GM12878 (cell line): ENCODE measurements at regions not wholly inside any gene's neighbourhood (a gene's known extent, or its start where the extent isn't known, plus 50 kb on each side); places are given as distances from the start of the nearest gene placed in this dataset.

Experiments
- CEBPB ChIP-seq, 2 experiments: fragments of 150-350 bp in 1 of 2; IDR thresholded peaks; 2 replicates each; pipeline ENCODE4 v1.6.1; 2012 to 2014; ENCODE audit warnings: low read depth in 2 of 2, low read length in 2 of 2, borderline replicate concordance in 1 of 2, inconsistent platforms in 1 of 2
- CHD4 ChIP-seq: fragments of 200-600 bp; sonication (generic); IDR thresholded peaks from 2 replicates; pipeline ENCODE4 v1.6.1; 2016; ENCODE audit warnings: mild to moderate bottlenecking
- CTCF ChIP-seq, 3 experiments: IDR thresholded peaks in 2 of 3; conservative IDR thresholded peaks in 1 of 3; 2 replicates each; pipeline ENCODE4 v1.5.1; 2011; ENCODE audit warnings: low read depth in 3 of 3, low read length in 3 of 3, mild to moderate bottlenecking in 3 of 3, control low read depth in 2 of 3, moderate library complexity in 2 of 3, inconsistent platforms in 1 of 3, mixed read lengths in 1 of 3; ENCODE audit not compliant: control insufficient read depth in 2 of 3, insufficient read depth in 1 of 3; ENCODE audit errors: extremely low read depth in 1 of 3
- EZH2 ChIP-seq: IDR thresholded peaks from 2 replicates; pipeline ENCODE4 v1.6.1; 2012; ENCODE audit warnings: low read depth, mild to moderate bottlenecking, control low read depth, inconsistent platforms, low read length, borderline replicate concordance; ENCODE audit not compliant: control insufficient read depth
- FOS ChIP-seq: IDR thresholded peaks from 3 replicates; pipeline ENCODE4 v1.6.1; 2011; ENCODE audit warnings: borderline replicate concordance; ENCODE audit not compliant: insufficient read length; ENCODE audit errors: extremely low read depth
- KDM1A ChIP-seq: fragments of 200-600 bp; sonication (generic); IDR thresholded peaks from 2 replicates; pipeline ENCODE4 v1.6.1; 2016; ENCODE audit warnings: borderline replicate concordance
- LARP7 ChIP-seq: fragments of 450-650 bp; IDR thresholded peaks from 2 replicates; pipeline ENCODE4 v1.6.1; 2017; ENCODE audit warnings: mild to moderate bottlenecking
- RBBP5 ChIP-seq: fragments of 200-600 bp; sonication (generic); conservative IDR thresholded peaks from 2 replicates; pipeline ENCODE4 v1.6.1; 2016
- REST ChIP-seq: IDR thresholded peaks from 2 replicates; pipeline ENCODE4 v1.6.1; 2012; ENCODE audit warnings: mild to moderate bottlenecking, low read depth, low read length
- TAF1 ChIP-seq: IDR thresholded peaks from 2 replicates; pipeline ENCODE4 v1.6.1; 2011; ENCODE audit warnings: mild to moderate bottlenecking, low read depth, low read length, borderline replicate concordance
- TARDBP ChIP-seq: IDR thresholded peaks from 2 replicates; pipeline ENCODE4 v1.6.1; 2016; ENCODE audit warnings: borderline replicate concordance
- TCF3 ChIP-seq: IDR thresholded peaks from 2 replicates; pipeline ENCODE4 v1.6.1; 2012; ENCODE audit warnings: low read depth, mild to moderate bottlenecking, low read length, borderline replicate concordance; ENCODE audit not compliant: insufficient read depth

DNA sequence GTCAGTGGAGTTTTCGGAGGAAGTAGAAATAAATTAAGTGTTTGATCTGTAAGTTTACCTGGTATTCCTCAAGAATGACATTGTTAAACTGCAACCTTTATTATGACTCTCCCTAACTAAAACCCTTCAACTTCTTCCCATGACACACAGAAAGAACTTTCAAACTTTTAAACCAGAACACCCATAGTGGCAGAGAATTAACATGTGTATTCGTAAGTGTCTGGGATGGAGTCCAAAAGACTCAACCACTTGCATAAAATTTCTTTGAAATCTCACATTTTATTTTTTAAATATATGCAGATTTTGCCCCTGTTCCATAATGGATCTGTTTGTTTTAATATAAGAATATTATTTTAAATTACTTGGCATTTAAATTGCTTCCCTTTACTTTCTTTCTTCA lies 54.6 kb upstream of the PLXNA4 start:
- TF ChIP-seq CTCF (IDR thresholded peaks at IDR 0.05 in 2 of 3, conservative IDR thresholded peaks at IDR 0.05 in 1 of 3; ENCODE audit: control insufficient read depth in 2 of 3, extremely low read depth in 1 of 3, insufficient read depth in 1 of 3, low read depth in 3 of 3, low read length in 3 of 3) (no peak), TCF3 (no peak), EZH2 (no peak), LARP7 (no peak), REST (no peak), CHD4 (no peak), TAF1 (no peak), TARDBP (no peak), FOS (no peak), CEBPB (IDR thresholded peaks at IDR 0.05; ENCODE audit: borderline replicate concordance in 1 of 2, low read depth in 2 of 2, low read length in 2 of 2) (no peak), KDM1A (no peak), RBBP5 (no peak)
